ENCODE measurements at regions not wholly inside any gene's neighbourhood (a gene's known extent, or its start where the extent isn't known, plus 50 kb on each side); places are given as distances from the start of the nearest gene placed in this dataset.

DNA sequence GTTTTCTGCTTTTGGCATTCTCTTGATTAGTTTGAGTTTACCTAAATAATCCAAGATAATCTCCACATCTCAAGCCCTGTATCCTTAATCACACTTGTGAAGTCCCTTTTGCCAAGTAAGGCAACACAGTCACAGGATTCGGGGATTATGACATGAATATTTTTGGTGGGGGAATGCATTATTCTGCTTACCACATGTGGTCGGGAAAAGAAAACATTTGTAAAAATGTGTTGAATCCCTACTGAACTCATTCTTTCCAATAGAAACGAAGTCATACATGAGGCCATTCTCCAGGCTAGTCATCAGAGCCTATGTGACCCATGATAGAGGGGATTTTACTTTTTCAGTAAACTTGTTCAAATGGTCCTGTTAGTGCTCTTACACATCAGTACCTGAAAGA, 58.5 kb upstream of the PRICKLE1 start:
- H3K36me3 ChIP-seq (ENCODE audit: control insufficient read depth, insufficient read depth, low read length) = no peaks in the 10 kb centered on the region
- H3K27ac ChIP-seq (ENCODE audit: low read depth, low read length) = no peak overlapping the region
- no peaks in the 10 kb centered on the region for H3K27me3 ChIP-seq (ENCODE audit: control insufficient read depth, insufficient read depth, low read length)
- no peak overlapping the region for H3K9ac ChIP-seq (ENCODE audit: low read length)
- H3K4me3 ChIP-seq (ENCODE audit: low read length) = no peak overlapping the region
- no peaks in the 10 kb centered on the region for H3K4me1 ChIP-seq (ENCODE audit: control insufficient read depth, insufficient read depth, low read length)

DNA sequence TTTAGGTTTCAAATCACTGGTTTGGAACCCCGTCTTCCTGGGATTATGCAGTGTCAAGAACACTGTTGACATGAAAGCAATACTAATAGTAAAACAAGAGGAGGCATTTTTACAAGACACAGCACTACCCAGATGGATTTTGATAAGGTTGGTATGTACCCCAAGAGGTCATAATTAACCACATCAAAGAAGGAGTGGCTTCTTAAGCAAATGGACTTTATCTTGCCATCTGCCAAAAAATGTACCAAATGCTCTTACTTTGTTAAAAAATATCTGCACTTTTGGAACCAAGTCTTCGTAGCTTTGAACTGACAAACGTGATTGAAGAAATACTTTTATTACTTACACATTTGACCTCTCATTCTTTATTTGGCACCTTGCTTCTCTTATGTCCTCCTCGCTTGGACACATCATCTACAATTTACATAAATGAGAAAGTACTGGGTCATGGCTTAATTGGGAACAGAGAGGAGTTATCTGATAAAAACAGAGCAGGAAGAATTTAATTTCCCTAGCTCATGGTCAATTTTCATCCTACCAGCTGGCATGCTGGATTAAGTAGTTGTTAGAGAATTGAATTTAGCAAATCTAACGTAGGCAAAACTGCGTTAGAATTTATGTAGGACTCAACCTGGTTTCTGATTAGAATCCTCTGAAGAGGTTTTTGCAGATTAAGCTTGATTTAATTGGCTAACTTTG, 54.5 kb upstream of the PRICKLE1 start:
- Histone ChIP-seq H3K27ac (ENCODE audit: low read depth, low read length) (no peak overlapping the region), H3K27me3 (ENCODE audit: control insufficient read depth, insufficient read depth, low read length) (no peaks in the 10 kb centered on the region), H3K4me1 (ENCODE audit: control insufficient read depth, insufficient read depth, low read length) (no peaks in the 10 kb centered on the region), H3K36me3 (ENCODE audit: control insufficient read depth, insufficient read depth, low read length) (no peaks in the 10 kb centered on the region), H3K4me3 (ENCODE audit: low read length) (no peak overlapping the region), H3K9ac (ENCODE audit: low read length) (no peak overlapping the region)

DNA sequence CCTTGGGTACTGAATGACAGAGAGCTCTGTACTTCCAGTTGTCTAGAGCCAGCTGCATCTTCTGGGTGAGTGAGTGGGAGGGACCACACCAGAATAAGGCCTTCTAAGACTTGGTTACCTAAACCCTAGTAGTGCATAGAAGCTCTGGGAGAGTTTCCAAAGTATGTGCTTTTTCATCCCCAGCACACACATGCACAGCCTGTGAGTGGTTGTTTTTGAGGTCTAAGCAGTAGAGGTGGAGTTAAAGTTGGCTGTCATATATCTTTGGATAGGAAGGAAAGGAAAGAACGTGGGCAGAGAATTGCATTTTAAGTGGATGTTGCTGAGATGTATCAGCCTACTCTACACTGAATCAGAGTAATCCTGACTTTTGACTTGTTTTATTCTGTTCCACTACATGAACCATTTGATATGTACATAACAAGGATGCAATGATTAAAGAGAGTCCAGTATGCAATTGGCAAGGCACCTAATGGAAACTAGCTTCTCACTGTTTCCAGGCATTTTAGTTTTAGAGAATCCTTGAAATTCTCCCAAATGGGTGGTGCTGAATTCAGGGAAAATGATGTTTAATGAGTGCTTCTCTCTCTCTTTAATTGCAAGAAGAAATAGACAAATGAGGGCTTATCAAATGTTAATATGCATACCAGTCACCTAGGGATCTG, 51.8 kb upstream of the PRICKLE1 start:
- no peaks in the 10 kb centered on the region for H3K36me3 ChIP-seq (ENCODE audit: control insufficient read depth, insufficient read depth, low read length)
- H3K4me3 ChIP-seq (ENCODE audit: low read length) = no peak overlapping the region
- H3K9ac ChIP-seq (ENCODE audit: low read length) = no peak overlapping the region
- no peaks in the 10 kb centered on the region for H3K4me1 ChIP-seq (ENCODE audit: control insufficient read depth, insufficient read depth, low read length)
- no peak overlapping the region for H3K27ac ChIP-seq (ENCODE audit: low read depth, low read length)
- no peaks in the 10 kb centered on the region for H3K27me3 ChIP-seq (ENCODE audit: control insufficient read depth, insufficient read depth, low read length)

DNA sequence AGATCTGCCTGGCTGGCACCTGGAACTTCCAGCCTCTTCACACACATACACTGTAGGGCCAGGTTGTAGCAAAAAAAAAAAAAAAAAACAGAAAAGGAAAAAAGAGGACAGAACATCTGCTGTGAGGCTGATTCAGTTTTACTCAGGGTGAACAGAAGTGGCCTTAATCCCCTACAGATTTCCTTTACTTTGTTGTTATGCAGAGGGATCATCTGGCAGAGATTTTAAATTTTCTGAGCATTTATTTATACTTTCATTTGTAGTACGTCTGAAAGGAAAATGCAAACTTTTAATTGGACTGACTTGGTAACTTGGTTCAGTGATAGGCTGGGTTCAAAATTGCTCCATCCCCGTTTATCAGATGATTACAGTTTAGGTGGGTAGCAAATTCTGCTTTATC, 50.8 kb upstream of the PRICKLE1 start:
- no peak overlapping the region for H3K9ac ChIP-seq (ENCODE audit: low read length)
- H3K4me3 ChIP-seq (ENCODE audit: low read length) = no peak overlapping the region
- H3K36me3 ChIP-seq (ENCODE audit: control insufficient read depth, insufficient read depth, low read length) = no peaks in the 10 kb centered on the region
- H3K27ac ChIP-seq (ENCODE audit: low read depth, low read length) = no peak overlapping the region
- H3K4me1 ChIP-seq (ENCODE audit: control insufficient read depth, insufficient read depth, low read length) = no peaks in the 10 kb centered on the region
- no peaks in the 10 kb centered on the region for H3K27me3 ChIP-seq (ENCODE audit: control insufficient read depth, insufficient read depth, low read length)

DNA sequence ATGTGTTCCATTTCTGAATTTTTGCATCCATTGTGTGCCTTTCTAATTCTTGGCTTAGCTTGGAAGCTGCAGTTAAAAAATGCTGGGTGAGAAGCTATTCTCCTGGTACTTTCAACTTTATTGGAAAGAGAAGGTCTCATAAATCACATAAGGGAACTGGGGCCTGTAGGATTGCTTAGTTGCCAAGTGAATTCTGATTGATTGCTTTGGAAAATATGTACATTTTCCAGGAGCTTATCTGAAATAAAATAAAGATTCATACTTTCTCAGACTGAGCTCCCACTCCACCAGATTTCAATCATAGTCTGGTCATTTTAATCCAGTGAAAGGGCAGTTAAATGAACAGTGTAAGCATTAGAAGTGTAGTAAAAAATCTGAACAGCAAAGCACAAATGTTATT, 50.0 kb upstream of the PRICKLE1 start:
- no peak overlapping the region for H3K27ac ChIP-seq (ENCODE audit: low read depth, low read length)
- H3K9ac ChIP-seq (ENCODE audit: low read length) = no peak overlapping the region
- no peaks in the 10 kb centered on the region for H3K36me3 ChIP-seq (ENCODE audit: control insufficient read depth, insufficient read depth, low read length)

More for the DNA sequence above, 50.0 kb upstream of the PRICKLE1 start:
- Histone ChIP-seq H3K4me1 (ENCODE audit: control insufficient read depth, insufficient read depth, low read length) (no peaks in the 10 kb centered on the region), H3K27me3 (ENCODE audit: control insufficient read depth, insufficient read depth, low read length) (no peaks in the 10 kb centered on the region), H3K4me3 (ENCODE audit: low read length) (no peak overlapping the region)

Measured in rectal smooth muscle tissue (tissue), 1 donor.